H1 (cell line): ENCODE measurements at regions not wholly inside any gene's neighbourhood (a gene's known extent, or its start where the extent isn't known, plus 50 kb on each side); places are given as distances from the start of the nearest gene placed in this dataset.

Source experiments
- CBX5 ChIP-seq: fragments of 300-800, 300-1000 bp; sonication (generic); IDR thresholded peaks from 2 replicates; pipeline ENCODE4 v1.7.1; 2016; ENCODE audit warnings: antibody characterized with exemption, low read length, low read depth
- CREB1 ChIP-seq: IDR thresholded peaks from 2 replicates; pipeline ENCODE4 v1.6.1; 2012; ENCODE audit warnings: inconsistent platforms
- CTCF ChIP-seq, 3 experiments: IDR thresholded peaks; 1 replicate in 2 of 3; 2 replicates in 1 of 3; pipeline versions ENCODE4 v1.5.1 to v1.6.1; 2011; ENCODE audit warnings: low read length in 3 of 3, mild to moderate bottlenecking in 3 of 3, inconsistent platforms in 2 of 3, low read depth in 1 of 3, moderate library complexity in 1 of 3; ENCODE audit not compliant: insufficient read depth in 1 of 3; ENCODE audit errors: control extremely low read depth in 1 of 3
- GABPA ChIP-seq: IDR thresholded peaks from 2 replicates; pipeline ENCODE4 v1.6.1; 2011; ENCODE audit warnings: mild to moderate bottlenecking, low read length, moderate library complexity, borderline replicate concordance; ENCODE audit not compliant: insufficient read depth
- JUN ChIP-seq: IDR thresholded peaks from 2 replicates; pipeline ENCODE4 v1.6.1; 2011; ENCODE audit warnings: low read depth, mild to moderate bottlenecking, improper control_type of control experiment, low read length
- POLR2A ChIP-seq, 2 experiments: IDR thresholded peaks; 1 replicate in 1 of 2; 2 replicates in 1 of 2; pipeline ENCODE4 v1.6.1; 2011; ENCODE audit warnings: low read depth in 2 of 2, low read length in 2 of 2, mild to moderate bottlenecking in 2 of 2; ENCODE audit errors: control extremely low read depth in 1 of 2
- POLR2AphosphoS5 ChIP-seq: IDR thresholded peaks from 2 replicates; pipeline ENCODE4 v1.6.1; 2011; ENCODE audit warnings: low read depth, low read length
- SIX5 ChIP-seq: IDR thresholded peaks from 2 replicates; pipeline ENCODE4 v1.6.1; 2011; ENCODE audit warnings: mild to moderate bottlenecking, low read depth, low read length
- TAF1 ChIP-seq: IDR thresholded peaks from 2 replicates; pipeline ENCODE4 v1.6.1; 2011; ENCODE audit warnings: mild to moderate bottlenecking, low read depth, low read length

DNA sequence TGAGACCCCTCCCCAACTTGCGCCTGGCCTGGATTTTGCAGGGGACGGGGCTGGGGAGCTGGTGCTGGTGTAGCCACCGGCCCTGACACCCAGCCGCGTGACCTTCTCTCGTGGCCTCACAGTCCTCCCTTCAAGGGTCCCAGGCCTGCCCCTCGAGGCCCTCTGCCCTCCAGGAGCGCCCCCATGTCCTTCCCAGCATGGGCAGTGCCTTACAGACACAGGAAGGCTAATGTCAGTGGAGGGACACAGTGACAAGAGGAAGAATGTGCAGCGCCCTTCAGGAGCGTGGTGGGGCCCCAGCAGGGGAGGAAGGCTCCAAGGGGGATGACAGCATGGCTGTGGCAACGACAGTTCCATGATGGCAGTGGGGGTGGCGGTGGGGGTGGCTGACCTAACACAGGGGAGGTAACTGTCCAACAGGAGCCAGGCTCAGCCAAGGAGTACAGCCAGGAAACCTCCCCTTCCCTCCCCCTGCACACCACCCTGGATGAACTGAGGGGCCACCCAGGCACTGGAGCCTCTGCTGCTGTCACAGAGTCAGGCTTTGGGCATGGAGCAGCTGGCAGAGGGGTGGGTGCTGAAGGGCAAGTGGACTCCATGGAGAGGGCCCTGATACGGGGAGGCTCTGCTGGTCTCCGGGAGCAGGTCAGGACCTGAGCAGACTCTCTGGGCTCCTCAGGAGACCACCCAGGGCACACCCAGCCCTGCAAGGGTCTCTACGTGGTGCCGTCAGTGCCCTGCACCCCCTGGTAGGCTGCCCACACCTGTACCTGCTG is 76.0 kb upstream of the RET start:
- TF ChIP-seq GABPA (no peak), CTCF (IDR thresholded peaks at IDR 0.05; ENCODE audit: control extremely low read depth in 1 of 3, insufficient read depth in 1 of 3, low read depth in 1 of 3, low read length in 3 of 3) (no peak), JUN (no peak), TAF1 (no peak), SIX5 (no peak), CBX5 (no peak), POLR2A (IDR thresholded peaks at IDR 0.05; ENCODE audit: control extremely low read depth in 1 of 2, low read depth in 2 of 2, low read length in 2 of 2) (no peak), CREB1 (no peak), POLR2AphosphoS5 (no peak)
